ENCODE measurements at regions not wholly inside any gene's neighbourhood (a gene's known extent, or its start where the extent isn't known, plus 50 kb on each side); places are given as distances from the start of the nearest gene placed in this dataset.

DNA sequence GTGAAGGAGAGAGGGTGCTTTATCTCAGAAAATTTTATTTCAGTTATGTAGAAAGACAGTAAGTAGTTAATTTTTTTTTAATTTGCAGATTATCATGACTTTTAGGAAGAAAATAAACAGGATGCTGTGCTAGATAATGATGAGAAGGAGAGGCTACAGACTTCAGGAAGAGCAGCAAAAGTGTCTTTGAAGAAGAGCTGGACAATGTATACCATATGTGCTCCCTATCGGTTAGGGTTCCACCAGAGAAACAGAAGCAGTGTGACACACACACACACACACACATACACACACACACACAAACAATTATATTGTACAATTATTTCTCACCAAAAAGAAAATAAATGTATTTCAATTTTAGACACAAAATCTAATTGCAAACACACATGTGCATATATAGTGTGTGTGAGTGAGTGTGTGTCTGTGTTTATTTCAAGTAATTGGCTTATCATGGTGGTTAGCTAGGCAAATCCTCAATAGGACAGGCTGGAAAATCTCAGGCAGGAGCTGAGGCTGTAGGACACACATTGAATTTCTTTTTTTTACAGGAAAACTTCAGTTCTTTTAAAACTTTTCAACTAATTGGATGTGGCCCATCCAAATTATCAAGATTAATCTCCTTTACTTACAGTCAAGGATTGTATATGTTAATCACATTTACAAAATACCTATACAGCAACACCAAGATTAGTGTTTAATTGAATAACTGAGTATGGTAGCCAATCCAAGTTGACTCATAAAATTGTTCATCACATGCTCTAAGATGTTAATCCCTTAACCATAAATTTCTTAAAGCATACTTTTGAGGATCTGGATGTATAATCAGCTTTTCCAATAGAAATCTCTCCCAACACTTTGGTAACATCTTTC, 235.8 kb upstream of the DCN start:
- Histone ChIP-seq H3K4me3 (ENCODE audit: insufficient read depth, low read depth, low read length) (no peak overlapping the region), H3K4me1 (ENCODE audit: insufficient read depth, low read length) (no peaks in the 10 kb centered on the region), H3K27me3 (ENCODE audit: insufficient read depth, low read length) (no peaks in the 10 kb centered on the region), H3K9ac (ENCODE audit: low read length) (no peak overlapping the region), H3K27ac (ENCODE audit: low read depth, low read length) (no peak overlapping the region), H3K9me3 (ENCODE audit: insufficient read depth, low read depth, low read length) (no peaks in the 10 kb centered on the region), H3K4me2 (ENCODE audit: low read length) (no peak overlapping the region), H4K20me1 (ENCODE audit: insufficient read depth, low read length) (no peaks in the 10 kb centered on the region), H3K79me2 (ENCODE audit: insufficient read depth, low read length) (no peaks in the 10 kb centered on the region), H3K36me3 (ENCODE audit: insufficient read depth, low read length) (no peaks in the 10 kb centered on the region), H2AFZ (ENCODE audit: low read depth, low read length) (no peak overlapping the region)
- no peak for TF ChIP-seq EZH2 (IDR thresholded peaks at IDR 0.05; ENCODE audit: insufficient read depth, low read length)
- TF ChIP-seq, protein P1, sequence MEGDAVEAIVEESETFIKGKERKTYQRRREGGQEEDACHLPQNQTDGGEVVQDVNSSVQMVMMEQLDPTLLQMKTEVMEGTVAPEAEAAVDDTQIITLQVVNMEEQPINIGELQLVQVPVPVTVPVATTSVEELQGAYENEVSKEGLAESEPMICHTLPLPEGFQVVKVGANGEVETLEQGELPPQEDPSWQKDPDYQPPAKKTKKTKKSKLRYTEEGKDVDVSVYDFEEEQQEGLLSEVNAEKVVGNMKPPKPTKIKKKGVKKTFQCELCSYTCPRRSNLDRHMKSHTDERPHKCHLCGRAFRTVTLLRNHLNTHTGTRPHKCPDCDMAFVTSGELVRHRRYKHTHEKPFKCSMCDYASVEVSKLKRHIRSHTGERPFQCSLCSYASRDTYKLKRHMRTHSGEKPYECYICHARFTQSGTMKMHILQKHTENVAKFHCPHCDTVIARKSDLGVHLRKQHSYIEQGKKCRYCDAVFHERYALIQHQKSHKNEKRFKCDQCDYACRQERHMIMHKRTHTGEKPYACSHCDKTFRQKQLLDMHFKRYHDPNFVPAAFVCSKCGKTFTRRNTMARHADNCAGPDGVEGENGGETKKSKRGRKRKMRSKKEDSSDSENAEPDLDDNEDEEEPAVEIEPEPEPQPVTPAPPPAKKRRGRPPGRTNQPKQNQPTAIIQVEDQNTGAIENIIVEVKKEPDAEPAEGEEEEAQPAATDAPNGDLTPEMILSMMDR (IDR thresholded peaks at IDR 0.05; ENCODE audit: insufficient read depth, low read depth, low read length), result no peak
- Mint-ChIP-seq H3K9me3 (ENCODE audit: unreplicated experiment) (no peaks in the 10 kb centered on the region), H3K4me3 (ENCODE audit: unreplicated experiment) (no peak overlapping the region), H3K36me3 (ENCODE audit: low read depth, unreplicated experiment) (no peaks in the 10 kb centered on the region), H3K4me1 (ENCODE audit: low read depth, unreplicated experiment) (peaks cover 7% of the 10 kb centered on the region), H3K27ac (ENCODE audit: unreplicated experiment) (no peak overlapping the region), H3K27me3 (ENCODE audit: low read depth, unreplicated experiment) (no peaks in the 10 kb centered on the region)
- FAIRE-seq, result no peak
- DNase-seq (ENCODE audit: low read depth), result no peak

DNA sequence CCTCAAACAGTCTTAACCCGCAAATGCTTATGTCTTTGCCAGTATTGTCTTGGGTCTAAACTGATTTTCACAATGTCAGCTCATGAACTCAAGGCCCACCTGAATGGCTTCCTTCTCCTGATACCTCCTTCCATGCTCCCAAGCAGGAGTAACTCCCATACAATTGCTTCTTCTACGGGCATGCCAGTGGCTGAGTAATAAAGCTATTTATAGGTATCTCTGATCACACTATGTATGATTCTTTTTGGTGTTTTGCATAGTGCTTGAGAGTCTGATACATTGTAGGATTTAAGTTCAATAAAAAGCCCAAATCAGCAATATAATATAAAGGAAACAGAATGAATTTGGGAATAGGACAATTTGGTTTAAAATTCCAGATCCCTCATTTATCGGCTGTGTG, 235.0 kb upstream of the DCN start:
- Mint-ChIP-seq H3K27ac (ENCODE audit: unreplicated experiment) (no peak overlapping the region), H3K36me3 (ENCODE audit: low read depth, unreplicated experiment) (no peaks in the 10 kb centered on the region), H3K27me3 (ENCODE audit: low read depth, unreplicated experiment) (no peaks in the 10 kb centered on the region), H3K9me3 (ENCODE audit: unreplicated experiment) (no peaks in the 10 kb centered on the region), H3K4me1 (ENCODE audit: low read depth, unreplicated experiment) (peaks cover 7% of the 10 kb centered on the region), H3K4me3 (ENCODE audit: unreplicated experiment) (no peak overlapping the region)
- Histone ChIP-seq H4K20me1 (ENCODE audit: insufficient read depth, low read length) (no peaks in the 10 kb centered on the region), H3K4me2 (ENCODE audit: low read length) (no peak overlapping the region), H3K4me3 (ENCODE audit: insufficient read depth, low read depth, low read length) (no peak overlapping the region), H3K36me3 (ENCODE audit: insufficient read depth, low read length) (no peaks in the 10 kb centered on the region), H3K27ac (ENCODE audit: low read depth, low read length) (no peak overlapping the region), H3K9me3 (ENCODE audit: insufficient read depth, low read depth, low read length) (no peaks in the 10 kb centered on the region), H3K9ac (ENCODE audit: low read length) (no peak overlapping the region), H2AFZ (ENCODE audit: low read depth, low read length) (no peak overlapping the region), H3K27me3 (ENCODE audit: insufficient read depth, low read length) (no peaks in the 10 kb centered on the region), H3K4me1 (ENCODE audit: insufficient read depth, low read length) (no peaks in the 10 kb centered on the region), H3K79me2 (ENCODE audit: insufficient read depth, low read length) (no peaks in the 10 kb centered on the region)
- no peak for TF ChIP-seq EZH2 (IDR thresholded peaks at IDR 0.05; ENCODE audit: insufficient read depth, low read length)
- TF ChIP-seq, protein P1 (IDR thresholded peaks at IDR 0.05; ENCODE audit: insufficient read depth, low read depth, low read length), result no peak
- FAIRE-seq (no peak), DNase-seq (ENCODE audit: low read depth) (no peak)

DNA sequence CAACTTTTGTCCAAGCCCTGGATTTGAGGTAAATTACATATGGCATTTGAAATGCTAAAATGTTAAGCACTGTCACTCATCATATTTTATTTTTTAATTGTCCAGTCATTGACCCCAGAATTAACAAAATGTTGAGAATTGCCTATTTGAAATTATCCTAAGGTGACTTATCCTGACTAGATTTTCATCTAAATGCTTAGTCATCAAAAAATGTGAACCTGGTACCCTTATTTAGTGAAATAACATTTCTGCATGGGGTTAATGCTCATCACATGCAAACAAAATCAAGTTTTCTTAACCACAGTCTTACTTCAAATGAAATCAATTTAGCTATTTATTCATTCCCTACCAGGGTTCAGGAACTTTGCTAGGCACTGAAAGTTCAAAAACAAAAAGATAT, 232.0 kb upstream of the DCN start:
- Histone ChIP-seq H2AFZ (ENCODE audit: low read depth, low read length) (no peak overlapping the region), H3K27me3 (ENCODE audit: insufficient read depth, low read length) (no peaks in the 10 kb centered on the region), H3K27ac (ENCODE audit: low read depth, low read length) (no peak overlapping the region), H3K9ac (ENCODE audit: low read length) (no peak overlapping the region), H3K4me3 (ENCODE audit: insufficient read depth, low read depth, low read length) (no peak overlapping the region), H4K20me1 (ENCODE audit: insufficient read depth, low read length) (no peaks in the 10 kb centered on the region), H3K36me3 (ENCODE audit: insufficient read depth, low read length) (no peaks in the 10 kb centered on the region), H3K9me3 (ENCODE audit: insufficient read depth, low read depth, low read length) (no peaks in the 10 kb centered on the region), H3K4me1 (ENCODE audit: insufficient read depth, low read length) (no peaks in the 10 kb centered on the region), H3K79me2 (ENCODE audit: insufficient read depth, low read length) (no peaks in the 10 kb centered on the region), H3K4me2 (ENCODE audit: low read length) (no peak overlapping the region)
- H3K9me3 Mint-ChIP-seq (ENCODE audit: unreplicated experiment), result no peaks in the 10 kb centered on the region
- H3K4me1 Mint-ChIP-seq (ENCODE audit: low read depth, unreplicated experiment), result peaks cover 7% of the 10 kb centered on the region
- no peak overlapping the region for H3K4me3 Mint-ChIP-seq (ENCODE audit: unreplicated experiment)
- DNase-seq (ENCODE audit: low read depth) (no peak), FAIRE-seq (no peak)
- no peak overlapping the region for H3K27ac Mint-ChIP-seq (ENCODE audit: unreplicated experiment)
- H3K27me3 Mint-ChIP-seq (ENCODE audit: low read depth, unreplicated experiment), result no peaks in the 10 kb centered on the region
- TF ChIP-seq EZH2 (IDR thresholded peaks at IDR 0.05; ENCODE audit: insufficient read depth, low read length), result no peak
- TF ChIP-seq, protein P1 (IDR thresholded peaks at IDR 0.05; ENCODE audit: insufficient read depth, low read depth, low read length), result no peak
- H3K36me3 Mint-ChIP-seq (ENCODE audit: low read depth, unreplicated experiment), result no peaks in the 10 kb centered on the region
